ENCODE measurements at regions not wholly inside any gene's neighbourhood (a gene's known extent, or its start where the extent isn't known, plus 50 kb on each side); places are given as distances from the start of the nearest gene placed in this dataset.

DNA sequence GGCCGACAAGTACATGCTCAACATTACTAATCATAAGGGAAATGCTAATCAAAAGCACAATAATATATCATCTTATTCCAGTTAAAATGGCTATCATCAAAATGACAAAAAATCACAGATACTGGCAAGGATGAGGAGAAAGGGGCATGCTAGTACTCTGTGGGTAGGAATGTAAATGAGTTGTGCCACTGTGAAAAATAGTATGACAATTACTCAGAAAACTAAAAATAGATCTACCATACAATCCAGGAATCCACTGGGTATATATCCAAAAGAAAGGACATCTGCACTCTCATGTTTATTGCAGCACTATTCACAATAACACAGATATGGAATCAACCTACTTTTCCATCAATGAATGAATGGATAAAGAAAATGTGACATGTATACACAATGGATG lies 1256.5 kb downstream of the SI start:
- H3K4me2 ChIP-seq (ENCODE audit: insufficient read depth, low read length) = no peak overlapping the region
- WGBS (ENCODE audit: insufficient coverage, low coverage, missing lambda C conversion rate) = 0% methylated on average over 1 of the region's 1 CpG
- no peak overlapping the region for H3K9ac ChIP-seq (ENCODE audit: insufficient read depth in 1 of 2, low read depth in 2 of 2, low read length in 2 of 2)
- FAIRE-seq (no peak), ATAC-seq (no peak), DNase-seq (ENCODE audit: extremely low read depth in 1 of 4, low spot score in 3 of 4) (no peak)
- in situ Hi-C loops (cut with MboI) = no loop called here
- H3K27ac ChIP-seq (ENCODE audit: extremely low read depth, low read depth, low read length) = no peak overlapping the region
- H3K27me3 ChIP-seq (ENCODE audit: control insufficient read depth in 2 of 2, insufficient read depth in 2 of 2, low read length in 2 of 2) = no peaks in the 10 kb centered on the region
- POLR2A ChIA-PET = no interaction called here
- CTCF ChIA-PET (ENCODE audit: low intra/inter-chr PET ratio) = no interaction called here
- no peaks in the 10 kb centered on the region for H3K36me3 ChIP-seq (ENCODE audit: control insufficient read depth, insufficient read depth, low read length)
- H3K79me2 ChIP-seq (ENCODE audit: control insufficient read depth, insufficient read depth, low read length) = no peaks in the 10 kb centered on the region
- H3K4me3 ChIP-seq = no peak overlapping the region
- intact Hi-C loops (cut with micrococcal nuclease) = no loop called here
- H3K9me3 ChIP-seq (replicated peaks; ENCODE audit: control insufficient read depth, insufficient read depth, low read depth, low read length) = no peaks in the 10 kb centered on the region
- no peaks in the 10 kb centered on the region for H4K20me1 ChIP-seq (replicated peaks; ENCODE audit: control insufficient read depth, insufficient read depth, low read length)
- no TSS peak for BruUV-seq (replicated peaks)
- H3K9me1 ChIP-seq (ENCODE audit: control insufficient read depth, insufficient read depth, low read length) = no peaks in the 10 kb centered on the region
- H2AFZ ChIP-seq (ENCODE audit: low read depth, low read length) = no peak overlapping the region
- H3K4me1 ChIP-seq (replicated peaks in 1 of 2; ENCODE audit: control insufficient read depth in 2 of 2, insufficient read depth in 2 of 2, low read length in 2 of 2) = no peaks in the 10 kb centered on the region
- TF ChIP-seq ZNF655 (CRISPR knock-in tag; IDR thresholded peaks at IDR 0.05) = no peak
- TF ChIP-seq TCF7 (IDR thresholded peaks at IDR 0.05; ENCODE audit: borderline replicate concordance) = no peak
- TF ChIP-seq ZSCAN32 (CRISPR knock-in tag; IDR thresholded peaks at IDR 0.05) = no peak

DNA sequence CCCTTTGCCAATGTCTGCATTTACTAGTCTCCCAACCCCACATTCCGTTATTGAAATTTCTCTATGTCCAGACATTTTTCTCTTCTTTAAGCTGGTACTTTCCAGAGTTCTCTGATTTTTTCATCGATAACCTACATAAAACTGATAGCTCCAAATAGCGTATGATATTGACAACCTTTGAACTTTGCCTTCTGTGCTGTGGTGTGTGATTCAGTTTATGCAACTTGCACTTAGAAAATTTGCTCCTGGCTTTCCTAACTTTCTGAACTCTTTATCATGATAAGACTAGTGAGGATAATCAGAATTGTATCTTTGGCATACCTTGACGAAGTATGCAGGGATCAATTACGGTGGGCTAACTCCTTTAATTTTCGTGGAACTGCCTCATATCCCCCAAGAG lies 1261.3 kb downstream of the SI start:
- POLR2A ChIA-PET = no interaction called here
- intact Hi-C loops (cut with micrococcal nuclease) (no loop called here), in situ Hi-C loops (cut with MboI) (no loop called here)
- no peak overlapping the region for H3K4me2 ChIP-seq (ENCODE audit: insufficient read depth, low read length)
- CTCF ChIA-PET (ENCODE audit: low intra/inter-chr PET ratio) = no interaction called here
- H3K9me1 ChIP-seq (ENCODE audit: control insufficient read depth, insufficient read depth, low read length) = no peaks in the 10 kb centered on the region
- ATAC-seq = no peak
- H3K9ac ChIP-seq (ENCODE audit: insufficient read depth in 1 of 2, low read depth in 2 of 2, low read length in 2 of 2) = no peak overlapping the region
- H4K20me1 ChIP-seq (replicated peaks; ENCODE audit: control insufficient read depth, insufficient read depth, low read length) = no peaks in the 10 kb centered on the region
- H3K27me3 ChIP-seq (ENCODE audit: control insufficient read depth in 2 of 2, insufficient read depth in 2 of 2, low read length in 2 of 2) = no peaks in the 10 kb centered on the region
- no peak for FAIRE-seq
- WGBS (ENCODE audit: insufficient coverage, low coverage, missing lambda C conversion rate) = 2% methylated on average over 6 of the region's 6 CpGs
- H3K4me1 ChIP-seq (replicated peaks in 1 of 2; ENCODE audit: control insufficient read depth in 2 of 2, insufficient read depth in 2 of 2, low read length in 2 of 2) = no peaks in the 10 kb centered on the region
- H3K27ac ChIP-seq (ENCODE audit: extremely low read depth, low read depth, low read length) = no peak overlapping the region
- no TSS peak for BruUV-seq (replicated peaks)
- H3K9me3 ChIP-seq (replicated peaks; ENCODE audit: control insufficient read depth, insufficient read depth, low read depth, low read length) = no peaks in the 10 kb centered on the region
- H3K79me2 ChIP-seq (ENCODE audit: control insufficient read depth, insufficient read depth, low read length) = no peaks in the 10 kb centered on the region
- no peaks in the 10 kb centered on the region for H3K36me3 ChIP-seq (ENCODE audit: control insufficient read depth, insufficient read depth, low read length)
- DNase-seq (ENCODE audit: extremely low read depth in 1 of 4, low spot score in 3 of 4) = no peak
- H2AFZ ChIP-seq (ENCODE audit: low read depth, low read length) = no peak overlapping the region
- H3K4me3 ChIP-seq = no peak overlapping the region
- TF ChIP-seq CREM (IDR thresholded peaks at IDR 0.05; ENCODE audit: low read depth) (no peak), ZNF175 (CRISPR knock-in tag; IDR thresholded peaks at IDR 0.05; ENCODE audit: low read depth) (no peak), ZNF174 (CRISPR knock-in tag; IDR thresholded peaks at IDR 0.05) (no peak), ARID2 (IDR thresholded peaks at IDR 0.05) (no peak), FOS (IDR thresholded peaks at IDR 0.05; ENCODE audit: extremely low read depth, insufficient read length) (no peak), TCFL5 (CRISPR knock-in tag; conservative IDR thresholded peaks at IDR 0.05) (no peak), ZNF324 (CRISPR knock-in tag; IDR thresholded peaks at IDR 0.05) (no peak), RHOXF2B (CRISPR knock-in tag; conservative IDR thresholded peaks at IDR 0.05) (no peak), CBX3 (IDR thresholded peaks at IDR 0.05; ENCODE audit: borderline replicate concordance in 1 of 2, low read length in 2 of 2) (no peak), POLR2B (IDR thresholded peaks at IDR 0.05; ENCODE audit: low read depth, partially characterized antibody) (no peak), NCOA1 (IDR thresholded peaks at IDR 0.05; ENCODE audit: low read depth) (no peak)
- TF ChIP-seq, protein P1, sequence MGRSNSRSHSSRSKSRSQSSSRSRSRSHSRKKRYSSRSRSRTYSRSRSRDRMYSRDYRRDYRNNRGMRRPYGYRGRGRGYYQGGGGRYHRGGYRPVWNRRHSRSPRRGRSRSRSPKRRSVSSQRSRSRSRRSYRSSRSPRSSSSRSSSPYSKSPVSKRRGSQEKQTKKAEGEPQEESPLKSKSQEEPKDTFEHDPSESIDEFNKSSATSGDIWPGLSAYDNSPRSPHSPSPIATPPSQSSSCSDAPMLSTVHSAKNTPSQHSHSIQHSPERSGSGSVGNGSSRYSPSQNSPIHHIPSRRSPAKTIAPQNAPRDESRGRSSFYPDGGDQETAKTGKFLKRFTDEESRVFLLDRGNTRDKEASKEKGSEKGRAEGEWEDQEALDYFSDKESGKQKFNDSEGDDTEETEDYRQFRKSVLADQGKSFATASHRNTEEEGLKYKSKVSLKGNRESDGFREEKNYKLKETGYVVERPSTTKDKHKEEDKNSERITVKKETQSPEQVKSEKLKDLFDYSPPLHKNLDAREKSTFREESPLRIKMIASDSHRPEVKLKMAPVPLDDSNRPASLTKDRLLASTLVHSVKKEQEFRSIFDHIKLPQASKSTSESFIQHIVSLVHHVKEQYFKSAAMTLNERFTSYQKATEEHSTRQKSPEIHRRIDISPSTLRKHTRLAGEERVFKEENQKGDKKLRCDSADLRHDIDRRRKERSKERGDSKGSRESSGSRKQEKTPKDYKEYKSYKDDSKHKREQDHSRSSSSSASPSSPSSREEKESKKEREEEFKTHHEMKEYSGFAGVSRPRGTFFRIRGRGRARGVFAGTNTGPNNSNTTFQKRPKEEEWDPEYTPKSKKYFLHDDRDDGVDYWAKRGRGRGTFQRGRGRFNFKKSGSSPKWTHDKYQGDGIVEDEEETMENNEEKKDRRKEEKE (IDR thresholded peaks at IDR 0.05; ENCODE audit: borderline replicate concordance in 1 of 2, control insufficient read depth in 1 of 2, low read depth in 2 of 2, low read length in 1 of 2) = no peak
